Left ventricle myocardium inferior (tissue), 1 donor: ENCODE measurements at regions not wholly inside any gene's neighbourhood (a gene's known extent, or its start where the extent isn't known, plus 50 kb on each side); places are given as distances from the start of the nearest gene placed in this dataset.

Source experiments
- DNase-seq: peaks from one replicate; pipeline ENCODE4 v3.0.0-alpha.2; 2020
- H3K27ac ChIP-seq: fragments of 200-600 bp; replicated peaks from 2 replicates; pipeline ENCODE4 v1.8.0; 2021
- H3K27me3 ChIP-seq: fragments of 200-600 bp; 2 replicates; pipeline ENCODE4 v1.8.0; 2021; ENCODE audit warnings: low read depth
- H3K36me3 ChIP-seq: fragments of 200-600 bp; 2 replicates; pipeline ENCODE4 v1.8.0; 2021
- H3K4me1 ChIP-seq: fragments of 200-600 bp; 2 replicates; pipeline ENCODE4 v1.8.0; 2021
- H3K4me3 ChIP-seq: fragments of 200-600 bp; 2 replicates; pipeline ENCODE4 v1.8.0; 2021; ENCODE audit warnings: mild to moderate bottlenecking, moderate library complexity
- H3K9me3 ChIP-seq: fragments of 200-600 bp; replicated peaks from 2 replicates; pipeline ENCODE4 v1.8.0; 2021
- CTCF ChIP-seq: fragments of 200-600 bp; IDR thresholded peaks from 2 replicates; pipeline ENCODE4 v1.8.0; 2021; ENCODE audit warnings: antibody characterized with exemption, mild to moderate bottlenecking, borderline replicate concordance
- intact Hi-C: fragments of 100-400 bp; cut with micrococcal nuclease; formaldehyde crosslinking; loops from one replicate; pipeline ENCODE4 v1.11.0; 2022
- donor health status: DM: no; HTN: yes; CAD: no; lungs with severe emphysema.

- intact Hi-C loops, result no loop called here
- no peaks in the 10 kb centered on the region for H3K27me3 ChIP-seq
Observed at GRCh38 chr2:43035922-43036321, 190.5 kb downstream of the ZFP36L2 start.

GRCh38 chr2:43034921-43035320 is 191.5 kb downstream of the ZFP36L2 start:
- Histone ChIP-seq H3K27me3 (no peaks in the 10 kb centered on the region), H3K4me1 (peaks cover 19% of the 10 kb centered on the region), H3K27ac (no peak overlapping the region), H3K4me3 (no peak overlapping the region), H3K9me3 (no peaks in the 10 kb centered on the region), H3K36me3 (no peaks in the 10 kb centered on the region)
- DNase-seq, result no peak
- TF ChIP-seq CTCF, result no peak
- intact Hi-C loops, result no loop called here

More at GRCh38 chr2:43035922-43036321, 190.5 kb downstream of the ZFP36L2 start:
- no peak for DNase-seq
- H3K27ac ChIP-seq, result no peak overlapping the region
- no peak overlapping the region for H3K4me3 ChIP-seq
- H3K4me1 ChIP-seq, result peaks cover 19% of the 10 kb centered on the region
- no peaks in the 10 kb centered on the region for H3K36me3 ChIP-seq
- no peaks in the 10 kb centered on the region for H3K9me3 ChIP-seq
- no peak for TF ChIP-seq CTCF

GRCh38 chr2:43034242-43034619 is 192.2 kb downstream of the ZFP36L2 start:
- no peak for TF ChIP-seq CTCF

GRCh38 chr2:43033466-43034241 is 192.8 kb downstream of the ZFP36L2 start:
- intact Hi-C loops, result no loop called here

More at GRCh38 chr2:43034242-43034619, 192.2 kb downstream of the ZFP36L2 start:
- H3K27me3 ChIP-seq, result no peaks in the 10 kb centered on the region
- no peak overlapping the region for H3K27ac ChIP-seq
- intact Hi-C loops, result no loop called here
- no peak overlapping the region for H3K4me3 ChIP-seq
- H3K4me1 ChIP-seq, result peaks cover 19% of the 10 kb centered on the region
- H3K9me3 ChIP-seq, result no peaks in the 10 kb centered on the region
- H3K36me3 ChIP-seq, result no peaks in the 10 kb centered on the region
- no peak for DNase-seq

GRCh38 chr2:43033016-43033270 is 193.5 kb downstream of the ZFP36L2 start:
- no peak overlapping the region for H3K4me3 ChIP-seq
- peak overlapping the region; percentile 74 for H3K27ac ChIP-seq
- H3K4me1 ChIP-seq, result peaks cover 19% of the 10 kb centered on the region
- no peak for DNase-seq
- no peaks in the 10 kb centered on the region for H3K9me3 ChIP-seq
- no peaks in the 10 kb centered on the region for H3K36me3 ChIP-seq
- no peaks in the 10 kb centered on the region for H3K27me3 ChIP-seq
- TF ChIP-seq CTCF, result no peak
- intact Hi-C loops, result no loop called here

More at GRCh38 chr2:43033466-43034241, 192.8 kb downstream of the ZFP36L2 start:
- no peaks in the 10 kb centered on the region for H3K9me3 ChIP-seq
- no peak overlapping the region for H3K4me3 ChIP-seq
- H3K36me3 ChIP-seq, result no peaks in the 10 kb centered on the region
- TF ChIP-seq CTCF, result no peak
- no peaks in the 10 kb centered on the region for H3K27me3 ChIP-seq
- peak overlapping the region; percentile 74 for H3K27ac ChIP-seq
- no peak for DNase-seq
- H3K4me1 ChIP-seq, result peaks cover 19% of the 10 kb centered on the region
